Activated CD8-positive, alpha-beta memory T cell treated with anti-CD3 and anti-CD28 coated beads for 36 hours (primary cell): ENCODE measurements at regions not wholly inside any gene's neighbourhood (a gene's known extent, or its start where the extent isn't known, plus 50 kb on each side); places are given as distances from the start of the nearest gene placed in this dataset.

Experiments
- CTCF ChIA-PET: fragments of 350-600 bp; sonication (Branson Sonifier 250); formaldehyde crosslinking; loops from one replicate; lab custom pipeline; 2021; ENCODE audit warnings: antibody characterized with exemption; lab: Charles Lee
- POLR2A ChIA-PET: fragments of 350-600 bp; sonication (Branson Sonifier 250); formaldehyde crosslinking; loops from one replicate; lab custom pipeline; 2021; ENCODE audit warnings: antibody characterized with exemption; lab: Charles Lee

DNA sequence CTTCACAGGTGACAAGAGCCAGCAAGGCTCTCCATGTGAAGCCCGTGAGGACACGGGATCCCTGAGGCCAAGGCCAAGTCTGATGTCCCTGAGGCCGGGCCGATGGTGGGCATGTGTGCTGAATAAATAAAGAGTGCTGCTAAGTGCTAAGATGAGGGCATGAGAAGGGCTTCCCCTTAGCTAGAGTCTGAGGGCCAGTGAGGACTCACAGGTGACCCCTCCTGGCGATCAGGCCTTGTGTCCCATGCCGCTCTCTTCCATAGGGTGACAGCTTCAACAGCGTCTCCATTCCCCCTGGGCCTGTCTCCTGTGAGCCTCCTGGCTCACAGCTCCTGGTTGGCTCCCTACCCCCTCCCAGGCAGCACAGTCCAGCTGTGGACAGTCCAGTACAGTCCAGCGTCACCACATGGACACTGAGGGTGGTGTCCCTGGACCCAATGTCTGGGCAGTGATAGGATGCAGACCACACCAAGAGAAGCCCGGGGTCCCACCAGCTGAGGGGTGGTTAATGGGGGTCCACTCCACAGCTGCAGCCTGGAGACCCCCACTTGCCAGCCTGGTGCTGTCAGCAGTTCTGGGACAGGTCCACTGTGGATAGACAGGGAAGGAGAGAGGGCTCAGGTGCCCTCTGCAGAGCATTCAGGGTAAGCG is 1033.2 kb downstream of the TBC1D22A start:
- POLR2A ChIA-PET = no interaction called here
- CTCF ChIA-PET = no interaction called here

GRCh38 chr22:47794851-47795250 is 1032.4 kb downstream of the TBC1D22A start:
- POLR2A ChIA-PET = no interaction called here
- CTCF ChIA-PET = no interaction called here

DNA sequence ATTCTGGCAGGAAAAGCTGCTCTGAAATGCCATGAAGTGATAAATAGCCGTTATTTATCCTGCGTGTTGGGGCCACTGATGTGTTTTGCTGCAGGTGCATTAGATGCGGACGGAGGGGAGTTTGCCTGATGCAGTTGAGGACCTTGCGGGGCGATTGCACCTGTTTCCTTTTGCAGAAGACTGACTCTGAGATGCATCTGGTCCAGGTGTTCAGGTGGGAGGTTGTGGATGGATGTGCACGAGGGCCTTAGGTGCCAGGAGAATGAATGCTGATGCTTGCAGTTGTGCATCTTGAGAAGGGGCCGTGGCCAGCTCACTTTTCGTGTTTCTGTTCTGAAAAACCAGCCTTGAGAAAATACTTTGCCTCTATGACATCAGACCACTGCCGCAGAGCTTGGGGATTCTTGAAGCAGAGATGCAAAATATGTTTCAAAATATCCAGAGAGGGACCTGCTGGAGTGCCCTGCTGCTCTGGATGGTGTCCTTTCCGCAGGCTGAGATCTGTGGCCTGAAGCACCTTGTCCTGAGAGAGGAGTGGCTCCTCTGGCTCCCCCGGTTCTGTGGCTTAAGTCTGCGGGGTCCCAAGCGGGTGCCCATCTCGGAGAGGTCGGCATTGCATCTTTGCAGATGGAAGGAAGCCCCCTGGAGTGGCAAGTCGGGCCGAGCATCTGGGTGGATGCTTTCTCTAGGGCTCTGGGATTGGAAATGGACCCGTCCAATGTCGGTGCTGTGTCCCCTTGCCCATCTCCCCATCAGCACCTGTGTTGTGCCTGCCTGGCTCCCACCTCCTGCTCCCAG is 1031.1 kb downstream of the TBC1D22A start:
- ChIA-PET CTCF (no interaction called here), POLR2A (no interaction called here)

DNA sequence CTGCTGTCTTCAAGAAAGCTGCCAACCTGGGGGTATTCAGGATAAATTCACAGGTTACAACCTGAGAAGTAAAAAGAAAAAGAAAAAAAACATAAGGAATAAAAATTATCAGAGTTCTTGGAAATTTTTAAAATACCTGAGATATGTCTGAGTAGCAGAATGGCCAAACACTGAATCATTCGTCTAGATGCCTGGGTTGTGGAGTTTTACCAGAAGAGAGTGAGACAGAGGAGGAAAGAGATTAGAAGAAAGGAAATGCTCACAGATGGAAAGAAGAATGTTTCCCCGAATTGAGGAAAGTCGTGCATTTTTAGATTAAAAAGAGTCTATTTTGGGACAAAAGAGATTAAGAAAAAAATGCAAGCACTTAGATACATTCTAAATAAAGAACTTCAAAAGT is 1026.7 kb downstream of the TBC1D22A start:
- POLR2A ChIA-PET = no interaction called here
- CTCF ChIA-PET = no interaction called here

DNA sequence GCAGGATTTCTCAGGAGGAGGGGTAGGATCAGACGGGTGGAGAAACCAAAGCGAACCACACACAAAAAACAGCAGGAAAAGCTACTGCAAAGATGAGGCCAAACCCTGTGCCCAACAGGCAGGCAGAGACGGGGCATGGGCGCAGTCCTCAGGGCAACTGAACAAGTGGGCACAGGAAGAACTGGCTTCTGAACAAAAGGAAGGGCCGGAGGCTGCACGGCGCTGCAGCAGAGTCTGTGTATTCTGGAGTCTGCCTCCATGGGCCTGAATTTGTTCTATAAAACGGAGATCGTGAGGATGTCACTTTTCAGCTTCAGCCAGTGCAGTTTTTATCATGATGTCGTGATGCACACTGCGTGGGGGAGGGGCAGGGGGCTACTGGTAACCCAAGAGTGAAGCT is 1026.0 kb downstream of the TBC1D22A start:
- ChIA-PET CTCF (no interaction called here), POLR2A (no interaction called here)

- CTCF ChIA-PET = no interaction called here
- POLR2A ChIA-PET = no interaction called here
These were observed 1025.2 kb downstream of the TBC1D22A start for GRCh38 chr22:47787501-47788227.

- ChIA-PET POLR2A (no interaction called here), CTCF (no interaction called here)
These were observed 1024.3 kb downstream of the TBC1D22A start for GRCh38 chr22:47786650-47787290.

DNA sequence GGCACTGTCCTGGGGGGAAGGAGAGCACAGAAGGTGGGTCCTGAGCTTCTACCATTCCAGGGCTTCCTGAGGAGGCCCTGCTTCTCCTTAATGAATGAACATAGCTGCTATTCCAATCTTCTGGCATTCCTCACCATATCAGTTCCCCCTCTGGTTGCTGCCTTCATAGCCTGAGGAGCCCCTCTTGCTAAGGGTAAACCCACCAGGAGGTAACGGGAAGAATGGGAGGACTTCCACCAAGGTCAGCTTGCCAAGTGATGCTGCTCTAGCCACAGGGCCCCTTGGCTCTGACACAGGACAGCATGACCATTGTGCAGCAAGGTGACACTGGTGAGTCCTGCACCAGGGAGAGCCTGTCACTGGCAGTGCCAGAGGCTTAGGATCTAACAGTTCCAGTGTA is 1022.5 kb downstream of the TBC1D22A start:
- ChIA-PET CTCF (no interaction called here), POLR2A (no interaction called here)

DNA sequence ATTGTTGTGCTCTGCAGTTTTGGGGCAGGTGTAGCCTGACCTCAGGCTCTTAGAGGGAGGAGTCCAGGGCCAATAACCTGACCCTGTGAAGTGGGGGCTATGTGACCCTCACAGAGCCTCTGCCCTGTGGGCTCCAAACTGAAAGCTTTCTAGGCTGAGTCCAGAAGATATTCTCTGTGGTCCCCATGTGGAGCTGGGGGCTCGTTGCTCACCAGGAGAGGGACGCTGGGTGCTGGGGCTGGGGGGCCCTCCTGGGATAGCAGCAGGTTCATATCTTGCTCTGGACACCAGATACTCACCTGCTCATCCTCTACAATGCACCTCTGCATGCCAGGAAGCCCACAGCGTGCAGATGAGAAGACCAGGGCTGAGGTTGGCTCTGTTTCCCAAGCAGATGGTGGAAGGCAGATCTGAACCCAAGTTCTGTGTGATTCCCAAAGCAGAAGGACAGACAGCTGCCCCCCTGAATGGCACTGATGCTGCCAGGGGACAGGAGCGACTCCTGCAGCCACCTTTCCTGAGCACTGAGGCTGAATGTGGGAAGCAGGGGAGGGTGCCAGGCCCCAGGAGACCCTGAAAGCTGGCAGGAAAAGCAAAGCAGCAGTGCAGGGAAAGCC is 1022.0 kb downstream of the TBC1D22A start:
- CTCF ChIA-PET = no interaction called here
- POLR2A ChIA-PET = no interaction called here

- POLR2A ChIA-PET = no interaction called here
- CTCF ChIA-PET = no interaction called here
These were observed 1021.2 kb downstream of the TBC1D22A start for GRCh38 chr22:47783433-47784366.

GRCh38 chr22:47782328-47783075 is 1020.1 kb downstream of the TBC1D22A start:
- ChIA-PET POLR2A (no interaction called here), CTCF (no interaction called here)

- ChIA-PET POLR2A (no interaction called here), CTCF (no interaction called here)
These were observed 1019.1 kb downstream of the TBC1D22A start for GRCh38 chr22:47781427-47782111.

DNA sequence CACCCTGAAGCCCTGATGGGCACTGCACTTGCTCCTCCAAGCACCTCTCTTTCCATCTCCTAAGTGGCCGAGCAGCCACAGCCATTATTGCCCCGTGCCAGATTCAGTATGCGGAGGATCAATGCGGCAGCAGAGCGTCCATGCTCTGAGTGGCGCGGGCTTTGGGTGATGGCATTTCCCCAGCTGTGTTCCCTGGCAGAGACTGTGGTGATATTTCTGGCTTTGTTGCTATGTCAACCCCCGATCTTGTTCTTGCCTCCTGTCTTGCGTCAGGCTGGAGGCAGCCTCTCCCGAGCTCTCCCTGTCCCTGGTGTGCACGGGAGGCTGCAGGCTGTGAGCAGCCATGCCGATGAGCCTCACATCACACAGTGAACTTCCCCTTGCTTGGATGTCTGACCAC is 1018.6 kb downstream of the TBC1D22A start:
- ChIA-PET POLR2A (no interaction called here), CTCF (no interaction called here)

GRCh38 chr22:47780281-47780875 is 1017.9 kb downstream of the TBC1D22A start:
- ChIA-PET POLR2A (no interaction called here), CTCF (no interaction called here)

- ChIA-PET CTCF (no interaction called here), POLR2A (no interaction called here)
These were observed 1017.0 kb downstream of the TBC1D22A start for GRCh38 chr22:47779474-47779873.

GRCh38 chr22:47778160-47778658 is 1015.8 kb downstream of the TBC1D22A start:
- POLR2A ChIA-PET = no interaction called here
- CTCF ChIA-PET = no interaction called here

- POLR2A ChIA-PET = no interaction called here
- CTCF ChIA-PET = no interaction called here
These were observed 1015.0 kb downstream of the TBC1D22A start for GRCh38 chr22:47777426-47777825.
